ENCODE measurements at regions not wholly inside any gene's neighbourhood (a gene's known extent, or its start where the extent isn't known, plus 50 kb on each side); places are given as distances from the start of the nearest gene placed in this dataset.

DNA sequence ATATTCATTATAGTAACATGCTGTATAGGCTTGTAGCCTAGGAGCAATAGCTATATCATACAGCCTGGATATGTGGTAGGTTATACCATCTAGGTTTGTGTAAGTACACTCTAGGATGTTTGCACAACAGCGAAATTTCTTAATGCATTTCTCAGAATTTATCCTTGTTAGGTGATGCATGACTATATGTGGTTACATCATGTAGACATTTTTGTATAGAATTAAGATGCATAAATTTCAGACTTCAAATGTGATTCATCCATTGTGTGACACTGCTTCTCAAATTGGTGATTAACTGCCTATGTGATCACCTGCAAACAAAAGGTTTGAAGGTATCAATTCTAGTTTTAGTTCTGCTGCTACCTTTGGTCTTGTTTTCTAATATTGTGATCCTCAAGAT is 1787.0 kb upstream of the PIK3C3 start:
- TF ChIP-seq, protein P1, sequence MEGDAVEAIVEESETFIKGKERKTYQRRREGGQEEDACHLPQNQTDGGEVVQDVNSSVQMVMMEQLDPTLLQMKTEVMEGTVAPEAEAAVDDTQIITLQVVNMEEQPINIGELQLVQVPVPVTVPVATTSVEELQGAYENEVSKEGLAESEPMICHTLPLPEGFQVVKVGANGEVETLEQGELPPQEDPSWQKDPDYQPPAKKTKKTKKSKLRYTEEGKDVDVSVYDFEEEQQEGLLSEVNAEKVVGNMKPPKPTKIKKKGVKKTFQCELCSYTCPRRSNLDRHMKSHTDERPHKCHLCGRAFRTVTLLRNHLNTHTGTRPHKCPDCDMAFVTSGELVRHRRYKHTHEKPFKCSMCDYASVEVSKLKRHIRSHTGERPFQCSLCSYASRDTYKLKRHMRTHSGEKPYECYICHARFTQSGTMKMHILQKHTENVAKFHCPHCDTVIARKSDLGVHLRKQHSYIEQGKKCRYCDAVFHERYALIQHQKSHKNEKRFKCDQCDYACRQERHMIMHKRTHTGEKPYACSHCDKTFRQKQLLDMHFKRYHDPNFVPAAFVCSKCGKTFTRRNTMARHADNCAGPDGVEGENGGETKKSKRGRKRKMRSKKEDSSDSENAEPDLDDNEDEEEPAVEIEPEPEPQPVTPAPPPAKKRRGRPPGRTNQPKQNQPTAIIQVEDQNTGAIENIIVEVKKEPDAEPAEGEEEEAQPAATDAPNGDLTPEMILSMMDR (IDR thresholded peaks at IDR 0.05): no peak
- no peak for TF ChIP-seq POLR2A (IDR thresholded peaks at IDR 0.05)
